A673 (cell line): ENCODE measurements at regions not wholly inside any gene's neighbourhood (a gene's known extent, or its start where the extent isn't known, plus 50 kb on each side); places are given as distances from the start of the nearest gene placed in this dataset.
A peak's percentile ranks its signal among the peaks of the same experiment; 100 is the strongest.

Experiments
- EZH2 ChIP-seq: fragments of 200-600 bp; sonication (generic); IDR thresholded peaks from 2 replicates; pipeline ENCODE4 v1.6.1; 2017; ENCODE audit warnings: borderline replicate concordance, low read depth, mild to moderate bottlenecking, mixed read lengths, antibody characterized with exemption, low read length; ENCODE audit not compliant: poor library complexity, severe bottlenecking
- TF ChIP-seq, protein P1 (sequence below): fragments of 300-800, 200-600 bp; sonication (generic); conservative IDR thresholded peaks from 2 replicates; pipeline ENCODE4 v1.5.1; 2017; ENCODE audit warnings: low read depth, mild to moderate bottlenecking, antibody characterized with exemption, low read length, moderate library complexity, mixed read lengths

GRCh38 chr13:38582133-38582532, 104.7 kb upstream of the FREM2 start:
- TF ChIP-seq, protein P1, sequence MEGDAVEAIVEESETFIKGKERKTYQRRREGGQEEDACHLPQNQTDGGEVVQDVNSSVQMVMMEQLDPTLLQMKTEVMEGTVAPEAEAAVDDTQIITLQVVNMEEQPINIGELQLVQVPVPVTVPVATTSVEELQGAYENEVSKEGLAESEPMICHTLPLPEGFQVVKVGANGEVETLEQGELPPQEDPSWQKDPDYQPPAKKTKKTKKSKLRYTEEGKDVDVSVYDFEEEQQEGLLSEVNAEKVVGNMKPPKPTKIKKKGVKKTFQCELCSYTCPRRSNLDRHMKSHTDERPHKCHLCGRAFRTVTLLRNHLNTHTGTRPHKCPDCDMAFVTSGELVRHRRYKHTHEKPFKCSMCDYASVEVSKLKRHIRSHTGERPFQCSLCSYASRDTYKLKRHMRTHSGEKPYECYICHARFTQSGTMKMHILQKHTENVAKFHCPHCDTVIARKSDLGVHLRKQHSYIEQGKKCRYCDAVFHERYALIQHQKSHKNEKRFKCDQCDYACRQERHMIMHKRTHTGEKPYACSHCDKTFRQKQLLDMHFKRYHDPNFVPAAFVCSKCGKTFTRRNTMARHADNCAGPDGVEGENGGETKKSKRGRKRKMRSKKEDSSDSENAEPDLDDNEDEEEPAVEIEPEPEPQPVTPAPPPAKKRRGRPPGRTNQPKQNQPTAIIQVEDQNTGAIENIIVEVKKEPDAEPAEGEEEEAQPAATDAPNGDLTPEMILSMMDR, result peak; percentile 81
- TF ChIP-seq EZH2, result no peak
